CD4-positive, alpha-beta T cell treated with Interleukin-21 for 1 hour (primary cell): ENCODE measurements at regions not wholly inside any gene's neighbourhood (a gene's known extent, or its start where the extent isn't known, plus 50 kb on each side); places are given as distances from the start of the nearest gene placed in this dataset.
"Not testable (repeated sequence)": the region's sequence is repeated elsewhere in the genome, so short reads cannot be mapped to it uniquely, and the experiment has no call there.

Experiments
- DNase-seq: peaks from one replicate; pipeline ENCODE4 v3.0.0-alpha.2; 2020

DNA sequence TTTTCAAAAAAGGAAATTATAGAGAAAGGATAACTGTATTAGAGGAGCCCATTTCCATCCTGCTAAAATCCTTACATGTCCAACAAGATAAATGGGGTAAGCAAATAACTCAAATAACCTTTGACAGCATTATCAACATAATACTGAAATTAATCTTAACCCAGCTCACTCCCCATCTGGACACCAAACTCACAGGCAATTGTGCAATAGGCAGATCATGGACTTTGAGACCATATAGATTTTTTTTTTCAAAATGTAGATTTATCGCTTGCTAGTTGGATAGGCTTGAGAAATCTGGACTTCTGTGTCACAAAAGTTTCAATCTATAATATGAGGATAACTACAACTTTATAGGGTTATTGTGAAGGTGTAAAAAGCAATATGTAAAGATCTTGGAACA is 134.4 kb upstream of the ASCC3 start:
- DNase-seq, result no peak

DNA sequence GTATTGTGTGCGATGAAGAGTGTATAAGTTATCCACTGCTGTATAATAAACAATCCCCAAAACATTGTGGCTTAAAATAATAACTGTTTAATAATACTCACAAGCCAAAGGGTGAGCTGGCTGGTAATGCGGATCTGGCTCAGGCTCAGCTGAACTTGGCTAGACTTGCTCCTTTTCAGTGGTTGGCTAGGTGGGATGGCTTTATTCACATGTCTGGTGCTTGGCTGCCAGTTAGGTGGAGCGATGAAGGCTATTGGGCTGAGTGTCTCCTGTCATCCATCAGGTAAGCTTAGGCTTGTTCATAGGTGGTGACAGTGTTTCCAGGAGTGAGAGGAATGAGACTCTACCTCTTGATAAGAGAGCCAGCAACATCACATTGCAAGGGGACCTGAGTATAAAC is 135.0 kb upstream of the ASCC3 start:
- DNase-seq, result no peak

- DNase-seq, result no peak
These were observed 137.0 kb upstream of the ASCC3 start for GRCh38 chr6:101018157-101018556.

DNA sequence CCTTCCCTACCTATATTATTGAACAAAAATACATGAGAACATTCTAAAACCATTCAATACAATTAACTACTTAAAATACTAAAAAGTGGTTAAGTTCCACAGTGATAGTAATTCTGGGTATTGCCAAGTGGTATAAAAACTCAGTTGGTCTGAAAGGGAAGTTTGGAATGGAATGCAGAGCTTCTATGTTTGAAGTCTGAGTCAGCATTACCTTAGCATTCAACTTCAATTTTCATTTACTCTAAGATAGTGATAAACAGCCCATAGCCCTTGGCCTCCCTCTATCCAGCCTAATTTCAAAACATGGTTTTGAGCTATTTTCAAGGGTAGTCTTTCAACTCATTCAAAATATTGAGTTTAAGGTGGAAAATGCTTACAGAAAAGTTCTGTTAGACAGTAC is 140.4 kb upstream of the ASCC3 start:
- no peak for DNase-seq

DNA sequence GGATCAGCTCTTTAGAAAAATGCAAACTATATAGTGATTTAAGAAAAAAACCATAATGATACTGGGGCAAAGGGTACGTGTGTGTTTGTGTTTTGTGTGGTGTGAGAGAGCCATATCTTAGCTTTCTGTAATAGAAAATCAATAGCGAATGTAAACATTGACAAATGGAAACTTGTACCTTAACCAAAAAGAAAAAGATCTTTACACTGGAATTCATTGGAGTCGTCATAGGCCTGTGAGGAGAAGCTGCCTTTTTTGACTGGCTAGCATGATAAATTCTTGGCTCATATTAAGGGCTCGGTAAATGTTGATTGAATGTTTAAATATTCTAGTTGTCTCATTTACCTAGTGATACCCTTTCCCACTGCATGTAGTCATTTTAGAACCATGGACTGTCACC is 161.8 kb upstream of the ASCC3 start:
- DNase-seq, result no peak

- DNase-seq, result no peak
These were observed 177.2 kb upstream of the ASCC3 start for GRCh38 chr6:101058296-101058695.

DNA sequence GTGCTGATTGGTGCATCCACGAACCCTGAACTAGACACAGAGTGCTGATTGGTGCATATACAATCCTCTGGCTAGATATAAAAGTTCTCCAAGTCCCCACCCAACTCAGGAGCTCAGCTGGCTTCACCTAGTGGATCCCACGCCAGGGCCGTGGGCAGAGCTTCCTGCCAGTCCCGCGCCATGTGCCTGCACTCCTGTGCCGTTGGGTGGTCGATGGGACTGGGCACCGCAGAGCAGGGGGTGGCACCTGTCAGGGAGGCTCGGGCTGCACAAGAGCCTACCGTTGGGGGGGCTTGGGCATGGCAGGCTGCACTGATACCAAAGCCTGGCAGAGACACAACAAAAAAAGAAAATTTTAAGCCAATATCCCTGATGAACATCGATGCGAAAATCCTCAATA is 185.4 kb upstream of the ASCC3 start:
- DNase-seq, result no peak

GRCh38 chr6:101069191-101069795 is 188.2 kb upstream of the ASCC3 start:
- DNase-seq, result no peak

GRCh38 chr6:101070044-101070608 is 189.0 kb upstream of the ASCC3 start:
- DNase-seq, result no peak

DNA sequence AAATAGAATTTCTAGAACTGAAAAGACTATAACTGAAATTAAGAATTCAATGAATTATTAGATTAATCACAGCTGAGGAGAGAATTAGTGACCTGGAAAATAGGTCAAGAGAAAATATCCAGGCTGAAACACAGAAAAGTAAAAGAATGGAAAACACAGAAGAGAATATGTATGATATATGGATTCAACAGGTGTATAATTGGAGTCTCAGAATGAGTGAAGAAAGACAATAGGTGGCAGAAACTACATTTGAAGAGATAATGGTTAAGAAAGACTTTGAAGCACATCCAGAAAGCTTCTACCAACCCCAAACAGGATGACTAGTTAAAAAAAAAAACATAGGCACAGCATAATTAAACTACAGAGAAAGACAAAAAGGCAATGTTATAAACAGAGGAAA is 196.2 kb upstream of the ASCC3 start:
- no peak for DNase-seq

GRCh38 chr6:101079696-101080270 is 198.7 kb upstream of the ASCC3 start:
- no peak for DNase-seq

- DNase-seq, result no peak
These were observed 199.5 kb upstream of the ASCC3 start for GRCh38 chr6:101080597-101080996.

DNA sequence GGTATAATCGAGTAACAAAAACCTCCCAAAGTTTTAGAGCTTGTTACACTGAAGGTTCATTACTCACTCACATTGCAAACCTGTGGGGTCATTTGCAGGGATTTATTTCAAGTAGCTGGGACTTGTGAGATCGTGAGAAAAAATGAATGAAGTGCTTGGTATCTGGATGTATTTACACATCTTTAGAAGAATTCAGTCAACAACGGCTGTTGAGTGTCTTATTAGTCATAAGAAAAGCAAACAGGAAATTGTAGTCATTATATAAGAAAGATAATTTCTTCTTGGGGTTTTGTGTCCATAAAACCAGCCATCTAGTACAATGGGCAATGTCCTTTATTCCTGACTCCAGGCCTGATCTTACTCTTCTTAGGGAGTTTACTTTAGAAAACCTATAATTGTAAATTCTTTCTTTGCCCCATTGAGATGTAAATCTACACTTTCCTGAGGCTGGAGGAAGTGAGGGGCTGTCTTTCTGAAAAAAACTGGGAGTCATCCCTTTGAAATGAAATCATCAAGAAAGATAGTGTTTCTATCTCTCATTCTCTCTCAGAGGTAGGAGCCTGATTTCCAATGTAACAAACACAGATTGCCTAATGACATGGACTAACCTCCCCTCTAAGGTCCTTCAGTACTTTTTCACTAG is 202.5 kb upstream of the ASCC3 start:
- no peak for DNase-seq

DNA sequence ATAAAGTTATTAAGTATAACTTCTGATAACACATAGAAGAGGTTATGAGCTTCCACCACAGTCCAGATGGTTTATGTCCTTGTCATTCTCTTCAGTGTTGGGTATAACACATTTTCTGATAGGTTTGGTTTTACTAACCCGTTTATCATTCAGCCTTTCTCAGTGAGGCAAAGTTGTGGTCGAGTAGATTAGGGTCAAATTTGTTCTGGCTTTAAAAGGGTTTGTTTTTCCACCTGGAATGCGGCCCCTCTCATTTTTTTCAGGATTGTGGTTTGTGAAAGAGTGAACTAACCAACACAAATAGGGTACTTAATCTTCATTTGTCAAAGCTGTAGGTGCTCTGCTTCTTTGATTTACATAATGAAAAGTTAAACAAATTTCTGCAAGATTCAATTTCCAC is 204.2 kb upstream of the ASCC3 start:
- no peak for DNase-seq

GRCh38 chr6:101086473-101086872 is 205.3 kb upstream of the ASCC3 start:
- DNase-seq, result no peak

GRCh38 chr6:101088594-101088993 is 207.5 kb upstream of the ASCC3 start:
- no peak for DNase-seq

DNA sequence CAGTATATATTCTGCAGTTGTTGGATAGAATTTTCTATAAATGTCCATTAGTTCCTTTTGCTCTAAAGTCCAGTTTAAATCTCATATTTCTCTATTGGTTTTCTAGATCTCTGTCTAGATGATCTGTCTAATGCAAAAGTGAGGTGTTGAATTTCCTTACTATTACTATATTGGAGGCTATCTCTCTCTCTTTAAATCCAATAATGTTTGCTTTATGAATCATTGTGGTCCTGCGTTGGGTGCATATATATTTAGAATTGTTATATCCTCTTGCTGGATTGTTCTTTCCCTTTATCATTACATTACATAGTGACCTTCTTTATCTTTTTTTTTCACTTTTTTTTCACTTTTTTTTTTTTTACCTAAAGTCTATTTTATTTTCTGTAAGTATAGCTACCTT is 208.5 kb upstream of the ASCC3 start:
- DNase-seq, result no peak

DNA sequence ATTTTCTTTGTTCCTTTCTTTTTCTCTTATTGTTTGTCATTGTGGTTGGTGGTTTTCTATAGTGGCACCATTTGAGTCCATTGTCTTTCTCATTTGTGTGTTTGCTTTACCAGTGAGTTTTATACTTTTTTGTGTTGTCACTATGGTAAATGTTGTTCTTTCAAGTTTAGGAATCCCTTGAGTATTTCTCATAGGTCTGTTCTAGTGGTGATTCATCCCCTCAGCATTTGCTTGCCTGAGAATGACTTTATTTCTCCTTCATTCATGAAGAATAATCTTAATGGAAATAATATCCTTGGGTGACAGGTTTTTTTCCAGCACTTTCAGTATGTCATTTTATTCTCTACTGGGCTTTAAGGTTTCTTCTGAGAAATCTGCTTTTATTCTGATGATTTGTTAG is 209.2 kb upstream of the ASCC3 start:
- DNase-seq, result no peak

DNA sequence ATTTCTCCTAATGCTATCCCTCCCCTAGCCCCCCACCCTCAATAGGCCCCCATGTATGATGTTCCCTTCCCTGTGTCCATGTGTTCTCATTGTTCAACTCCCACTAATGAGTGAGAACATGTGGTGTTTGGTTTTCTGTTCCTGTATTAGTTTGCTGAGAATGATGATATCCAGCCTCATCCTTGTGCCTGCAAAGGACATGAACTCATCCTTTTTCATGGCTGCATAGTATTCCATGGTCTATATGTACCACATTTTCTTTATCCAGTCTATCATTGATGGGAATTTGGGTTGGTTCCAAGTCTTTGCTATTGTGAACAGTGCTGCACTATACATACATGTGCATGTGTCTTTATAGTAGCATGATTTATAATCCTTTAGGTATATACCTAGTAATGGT is 217.5 kb upstream of the ASCC3 start:
- DNase-seq, result not testable (repeated sequence)

DNA sequence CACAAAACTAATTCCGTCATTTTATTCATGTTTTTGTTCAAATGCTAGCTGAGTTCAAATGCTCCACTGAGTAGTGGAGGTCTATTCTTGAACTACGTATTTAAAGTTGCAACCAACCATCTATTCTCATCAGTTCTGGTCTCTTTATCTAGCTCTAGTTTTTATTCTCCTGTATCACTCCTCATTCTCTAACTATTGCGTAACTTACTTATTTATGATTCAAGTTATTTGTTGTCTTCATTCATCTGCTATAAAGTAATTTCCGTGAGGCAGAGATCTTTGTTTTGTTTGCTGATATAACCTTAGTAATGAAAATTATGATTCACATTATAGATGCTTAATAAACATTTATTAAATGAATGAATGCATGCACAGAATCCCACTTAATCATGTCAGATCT is 221.6 kb upstream of the ASCC3 start:
- no peak for DNase-seq

GRCh38 chr6:101108286-101108685 is 227.2 kb upstream of the ASCC3 start:
- DNase-seq, result no peak

DNA sequence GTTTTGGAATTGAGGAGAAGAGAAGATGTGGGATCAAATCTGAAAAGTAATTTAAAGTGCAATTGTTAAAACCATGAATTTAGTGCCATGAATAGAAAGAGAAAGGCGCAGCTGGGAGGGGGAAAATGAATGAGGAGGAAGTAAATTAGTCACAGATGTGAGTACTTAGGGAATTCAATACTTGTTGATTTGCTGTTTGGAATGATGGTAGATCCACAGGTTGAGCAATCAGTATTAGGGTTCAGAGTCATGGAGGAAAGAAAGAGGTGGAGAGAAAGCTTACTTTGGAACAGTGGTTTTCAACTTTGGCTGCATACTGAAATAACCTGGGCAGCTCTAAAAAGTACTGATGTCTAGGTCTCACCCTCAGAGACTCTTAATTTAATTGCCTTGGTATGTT is 229.7 kb upstream of the ASCC3 start:
- DNase-seq, result no peak

- no peak for DNase-seq
These were observed 232.5 kb upstream of the ASCC3 start for GRCh38 chr6:101113468-101114260.

DNA sequence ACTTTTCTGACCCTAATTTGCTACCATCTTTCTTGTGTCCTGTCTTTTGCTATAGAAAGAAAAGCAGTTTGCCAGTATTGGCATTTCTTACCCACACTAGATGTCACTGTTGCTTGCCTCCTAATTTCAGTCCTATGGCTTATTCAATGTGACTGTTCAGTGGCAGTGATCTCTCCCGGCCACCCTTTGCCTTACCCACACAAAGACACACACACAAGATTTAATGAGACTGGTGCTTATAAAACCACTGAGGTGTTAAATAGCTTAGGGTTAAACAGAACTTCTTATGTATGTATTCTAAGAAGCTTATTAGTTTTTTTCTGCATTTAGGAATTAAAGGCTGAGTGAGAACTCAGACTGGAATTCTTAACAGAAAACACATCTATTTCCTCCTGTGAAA is 233.6 kb upstream of the ASCC3 start:
- DNase-seq, result no peak
